Right renal pelvis (tissue), 4 donors: ENCODE measurements at regions not wholly inside any gene's neighbourhood (a gene's known extent, or its start where the extent isn't known, plus 50 kb on each side); places are given as distances from the start of the nearest gene placed in this dataset.

Experiments used
- DNase-seq, 4 donors: peaks; one replicate each; pipeline ENCODE4 v3.0.0-alpha.2; 2013; ENCODE audit warnings: low read depth in 4 of 4, low spot score in 3 of 4, missing footprints in 1 of 4

- DNase-seq: no peak
These were observed 210.3 kb downstream of the GLI2 start for GRCh38 chr2:120945832-120946499.

- no peak for DNase-seq
These were observed 211.7 kb downstream of the GLI2 start for GRCh38 chr2:120947327-120947726.

- DNase-seq: no peak
These were observed 212.5 kb downstream of the GLI2 start for GRCh38 chr2:120947982-120948661.

- no peak for DNase-seq
These were observed 213.0 kb downstream of the GLI2 start for GRCh38 chr2:120948662-120949011.

- no peak for DNase-seq
These were observed 213.6 kb downstream of the GLI2 start for GRCh38 chr2:120949027-120949956.

GRCh38 chr2:120949957-120950590, 214.4 kb downstream of the GLI2 start:
- DNase-seq: no peak

- no peak for DNase-seq
These were observed 216.0 kb downstream of the GLI2 start for GRCh38 chr2:120951693-120952092.

GRCh38 chr2:120952318-120952717, 216.7 kb downstream of the GLI2 start:
- no peak for DNase-seq

- DNase-seq: no peak
These were observed 217.5 kb downstream of the GLI2 start for GRCh38 chr2:120953066-120953756.

GRCh38 chr2:120953843-120954584, 218.3 kb downstream of the GLI2 start:
- no peak for DNase-seq

- DNase-seq: no peak
These were observed 219.3 kb downstream of the GLI2 start for GRCh38 chr2:120954939-120955338.

- DNase-seq: no peak
These were observed 219.8 kb downstream of the GLI2 start for GRCh38 chr2:120955427-120955826.

GRCh38 chr2:120956486-120957156, 221.0 kb downstream of the GLI2 start:
- no peak for DNase-seq

- DNase-seq: no peak
These were observed 222.2 kb downstream of the GLI2 start for GRCh38 chr2:120957905-120958304.

- DNase-seq: no peak
These were observed 223.1 kb downstream of the GLI2 start for GRCh38 chr2:120958623-120959366.

GRCh38 chr2:120959426-120959825, 223.8 kb downstream of the GLI2 start:
- DNase-seq: no peak

GRCh38 chr2:120960770-120961366, 225.2 kb downstream of the GLI2 start:
- no peak for DNase-seq

GRCh38 chr2:120961396-120961795, 225.7 kb downstream of the GLI2 start:
- no peak for DNase-seq
